GM12891 (cell line): ENCODE measurements at regions not wholly inside any gene's neighbourhood (a gene's known extent, or its start where the extent isn't known, plus 50 kb on each side); places are given as distances from the start of the nearest gene placed in this dataset.

ENCODE experiments used
- POLR2A ChIP-seq: IDR thresholded peaks from 2 replicates; pipeline ENCODE4 v1.6.1; 2011; ENCODE audit warnings: low read depth, low read length, control low read depth
- POLR2AphosphoS5 ChIP-seq: IDR thresholded peaks from 2 replicates; pipeline ENCODE4 v1.6.1; 2011; ENCODE audit warnings: low read depth, low read length, control low read depth

GRCh38 chr18:78816916-78817315, 162.7 kb upstream of the SALL3 start:
- TF ChIP-seq POLR2A (no peak), POLR2AphosphoS5 (no peak)
